NB4 (cell line): ENCODE measurements at regions not wholly inside any gene's neighbourhood (a gene's known extent, or its start where the extent isn't known, plus 50 kb on each side); places are given as distances from the start of the nearest gene placed in this dataset.

Experiments
- DNase-seq: peaks from one replicate; pipeline ENCODE4 v3.0.0; 2010; ENCODE audit warnings: low read depth
- H3K4me3 ChIP-seq: one replicate; pipeline ENCODE4 v1.5.1; 2011; ENCODE audit warnings: mild to moderate bottlenecking, low read depth, low read length, moderate library complexity
- CTCF ChIP-seq: IDR thresholded peaks from one replicate; pipeline ENCODE4 v1.5.1; 2012; ENCODE audit warnings: low read depth, low read length
- MYC ChIP-seq: IDR thresholded peaks from 2 replicates; pipeline ENCODE4 v1.6.1; 2011; ENCODE audit warnings: low read depth, low read length
- POLR2A ChIP-seq: IDR thresholded peaks from 2 replicates; pipeline ENCODE4 v1.6.1; 2011; ENCODE audit warnings: mild to moderate bottlenecking; ENCODE audit not compliant: insufficient read length; ENCODE audit errors: extremely low read depth
- TF ChIP-seq, protein P1 (sequence below): IDR thresholded peaks from 2 replicates; pipeline ENCODE4 v1.6.1; 2011; ENCODE audit warnings: low read depth, low read length

DNA sequence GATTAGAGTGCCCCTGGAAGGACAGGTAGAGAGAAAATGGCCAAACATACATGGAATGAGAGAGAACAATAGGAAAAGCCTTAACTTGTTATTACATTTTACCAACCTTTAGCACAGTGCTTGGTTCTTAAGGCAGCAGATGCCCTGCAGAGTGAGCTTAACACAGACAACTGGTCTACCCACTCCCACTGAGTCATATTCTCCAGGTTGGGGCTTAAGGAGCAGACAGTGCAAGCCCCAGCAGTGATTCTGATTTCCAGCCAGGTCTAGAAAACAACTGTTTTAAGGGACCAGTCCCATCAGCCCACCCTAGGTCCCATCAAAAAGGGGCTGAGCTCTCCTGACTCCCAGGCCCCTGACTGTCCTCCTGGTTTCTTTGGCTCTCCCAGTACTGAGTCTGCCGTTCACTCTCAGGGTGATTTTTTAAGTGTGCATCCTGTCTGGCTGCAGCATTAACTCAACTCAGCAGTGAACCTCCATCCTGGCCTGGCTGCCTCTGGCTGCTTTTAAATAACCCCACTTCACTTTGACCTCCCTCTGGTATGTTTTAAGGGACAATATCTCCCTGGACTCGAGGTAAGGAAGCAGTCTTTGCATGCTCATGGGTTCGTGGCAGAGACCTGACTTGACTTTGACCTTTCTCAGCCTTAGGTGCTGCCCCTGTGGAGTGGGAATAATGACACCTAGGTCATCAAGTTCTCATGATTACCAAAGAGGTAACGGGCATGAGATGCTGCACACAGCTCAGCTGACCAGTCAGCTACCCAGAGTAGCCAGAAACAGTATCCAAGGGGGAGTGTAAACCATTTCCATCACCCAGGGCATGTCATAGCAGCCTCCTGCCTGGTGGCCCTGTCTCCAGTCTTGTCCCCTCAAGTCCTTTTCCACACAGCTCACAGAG, 210.7 kb upstream of the PWP1 start:
- H3K4me3 ChIP-seq: no peak overlapping the region
- TF ChIP-seq MYC (no peak), POLR2A (no peak), CTCF (no peak)
- TF ChIP-seq, protein P1, sequence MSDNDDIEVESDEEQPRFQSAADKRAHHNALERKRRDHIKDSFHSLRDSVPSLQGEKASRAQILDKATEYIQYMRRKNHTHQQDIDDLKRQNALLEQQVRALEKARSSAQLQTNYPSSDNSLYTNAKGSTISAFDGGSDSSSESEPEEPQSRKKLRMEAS: no peak
- DNase-seq: no peak

DNA sequence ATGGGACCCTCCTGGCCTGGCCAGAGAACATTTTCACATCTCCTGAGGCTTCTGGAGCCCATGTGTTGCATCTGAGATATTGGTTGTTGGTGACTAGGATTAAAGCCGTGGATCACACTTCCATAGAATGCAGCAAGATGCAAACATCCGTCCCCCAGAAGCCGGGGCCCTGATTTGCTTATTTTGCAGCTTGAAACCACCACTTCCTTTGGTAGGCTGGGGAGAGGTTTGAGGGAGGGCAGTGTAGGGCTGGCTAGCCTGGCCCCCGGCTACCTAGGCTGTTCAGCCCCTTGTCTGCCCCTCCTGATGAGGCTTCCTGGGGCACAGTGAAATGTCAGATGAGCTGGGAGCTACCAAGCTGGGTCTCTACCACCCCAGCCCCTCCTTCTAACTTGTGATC, 209.7 kb upstream of the PWP1 start:
- H3K4me3 ChIP-seq: no peak overlapping the region
- TF ChIP-seq, protein P1: no peak
- TF ChIP-seq POLR2A (no peak), CTCF (no peak), MYC (no peak)
- DNase-seq: no peak

- H3K4me3 ChIP-seq: no peak overlapping the region
- TF ChIP-seq POLR2A (no peak), MYC (no peak), CTCF (no peak)
- TF ChIP-seq, protein P1: no peak
- no peak for DNase-seq
These were observed 208.6 kb upstream of the PWP1 start for GRCh38 chr12:107477018-107477417.

DNA sequence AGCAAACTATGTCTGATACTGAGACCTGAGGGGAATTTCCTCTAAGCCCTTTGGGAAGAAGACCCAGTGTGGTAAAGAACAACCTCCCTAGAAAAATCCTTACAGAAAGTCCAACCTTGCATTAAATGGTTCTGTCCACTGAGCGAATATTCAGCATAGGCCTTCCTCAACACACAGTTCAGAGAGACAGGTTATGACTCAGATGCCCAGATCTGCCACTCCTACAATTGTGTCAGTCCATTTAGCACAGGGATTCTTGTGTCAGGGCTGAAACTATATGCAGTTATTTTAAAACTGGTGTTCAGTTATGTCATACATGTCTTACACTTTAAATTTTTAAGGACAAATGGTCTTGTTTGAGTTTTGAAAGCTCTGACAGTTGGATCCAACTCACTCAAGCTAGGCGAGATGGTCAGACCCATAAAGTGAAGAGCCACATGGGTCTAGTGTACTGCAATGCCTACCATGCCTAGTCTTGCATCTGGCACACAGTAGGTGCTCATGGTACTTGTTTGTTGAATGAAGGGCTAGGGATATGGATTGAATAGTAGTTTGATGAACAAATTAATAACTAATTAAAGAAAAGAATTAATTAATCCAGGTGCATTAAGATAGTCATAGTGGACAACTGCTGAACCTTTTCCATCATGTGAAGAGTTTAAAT, 207.5 kb upstream of the PWP1 start:
- no peak overlapping the region for H3K4me3 ChIP-seq
- no peak for DNase-seq
- TF ChIP-seq, protein P1: no peak
- no peak for TF ChIP-seq MYC
- no peak for TF ChIP-seq POLR2A
- no peak for TF ChIP-seq CTCF

GRCh38 chr12:107478881-107479280, 206.7 kb upstream of the PWP1 start:
- no peak overlapping the region for H3K4me3 ChIP-seq
- TF ChIP-seq CTCF (no peak), POLR2A (no peak)
- TF ChIP-seq, protein P1: no peak
- no peak for DNase-seq
